ENCODE measurements at regions not wholly inside any gene's neighbourhood (a gene's known extent, or its start where the extent isn't known, plus 50 kb on each side); places are given as distances from the start of the nearest gene placed in this dataset.

DNA sequence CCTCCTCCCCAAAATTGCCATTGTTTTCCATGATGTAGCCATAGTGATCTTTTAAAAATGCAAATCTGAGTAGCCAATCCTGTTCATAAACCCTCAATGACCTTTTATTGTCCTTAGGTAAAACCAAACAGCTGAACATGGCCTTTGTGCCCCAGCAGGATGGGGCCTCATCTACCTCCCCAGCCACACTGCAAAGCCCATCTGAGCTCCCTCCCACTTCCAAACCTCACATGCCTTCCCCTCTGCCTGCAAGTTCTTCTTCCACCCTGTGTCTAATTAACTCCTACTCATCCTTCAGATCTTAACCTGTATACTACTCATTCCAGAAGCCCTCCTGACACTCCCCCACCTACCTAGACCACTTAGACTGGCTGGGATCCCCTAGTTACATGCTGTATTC, 178.8 kb upstream of the NPVF start:
- FAIRE-seq (no peak), DNase-seq (ENCODE audit: insufficient read length) (no peak)
- TF ChIP-seq POLR2AphosphoS5 (IDR thresholded peaks at IDR 0.05; ENCODE audit: low read depth, low read length) = no peak
- TF ChIP-seq POLR2A (IDR thresholded peaks at IDR 0.05; ENCODE audit: low read depth, low read length) = no peak
- no peak for TF ChIP-seq TAF1 (IDR thresholded peaks at IDR 0.05; ENCODE audit: borderline replicate concordance, low read depth, low read length)

DNA sequence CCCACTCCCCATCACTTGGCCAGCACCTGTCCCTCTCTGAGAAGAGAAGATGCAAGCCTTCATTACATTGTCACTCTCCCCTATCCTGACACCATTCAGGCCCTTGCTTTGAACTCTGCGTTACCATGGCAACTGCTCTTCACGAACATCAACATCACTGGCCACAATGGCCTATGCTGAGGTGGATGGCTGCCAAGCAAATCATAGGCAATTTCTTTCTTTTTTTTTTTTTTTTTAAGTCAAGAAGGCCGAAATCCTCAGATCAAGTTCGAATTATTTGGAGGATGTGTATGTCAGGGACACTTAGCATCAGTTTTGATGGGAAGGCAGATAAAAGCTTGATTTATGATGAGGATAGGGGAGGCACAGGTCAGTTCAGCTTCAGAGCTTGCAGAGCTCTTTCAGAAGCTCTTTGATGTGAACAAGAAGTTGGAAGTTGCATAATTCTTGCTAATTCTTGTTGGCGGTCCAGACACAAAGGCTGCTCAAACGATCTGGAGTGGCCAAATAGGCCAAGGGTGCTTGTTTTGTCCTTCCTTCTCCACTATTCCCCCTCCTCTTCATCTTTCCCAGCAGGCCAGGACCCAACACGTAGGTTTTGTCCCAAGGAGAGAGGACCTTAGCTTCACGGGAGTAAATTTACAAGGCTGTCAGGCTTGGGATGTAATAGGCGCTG, 179.9 kb upstream of the NPVF start:
- TF ChIP-seq POLR2AphosphoS5 (IDR thresholded peaks at IDR 0.05; ENCODE audit: low read depth, low read length) = no peak
- TF ChIP-seq TAF1 (IDR thresholded peaks at IDR 0.05; ENCODE audit: borderline replicate concordance, low read depth, low read length) = no peak
- FAIRE-seq (no peak), DNase-seq (ENCODE audit: insufficient read length) (no peak)

DNA sequence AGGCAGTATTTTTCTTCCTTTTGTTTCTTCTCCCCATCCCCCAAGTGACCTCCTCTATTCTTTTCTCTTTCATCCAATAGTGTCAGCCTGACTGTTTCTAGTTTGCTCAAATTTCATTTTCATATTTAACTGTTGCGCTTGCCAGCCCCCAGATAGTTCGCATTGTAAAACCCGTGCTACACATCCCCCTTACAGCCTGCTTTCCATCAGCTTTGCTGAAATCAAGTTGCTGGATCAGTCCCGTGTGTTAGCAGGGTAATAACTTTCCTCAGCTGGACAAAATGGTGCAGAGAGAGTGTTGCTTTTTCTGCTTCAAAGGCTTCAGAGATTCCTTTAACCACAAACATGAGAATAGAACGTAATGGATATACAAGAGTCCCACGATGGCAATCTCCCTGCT, 180.6 kb upstream of the NPVF start:
- TF ChIP-seq POLR2A (IDR thresholded peaks at IDR 0.05; ENCODE audit: low read depth, low read length) = no peak
- no peak for DNase-seq (ENCODE audit: insufficient read length)
- no peak for FAIRE-seq

DNA sequence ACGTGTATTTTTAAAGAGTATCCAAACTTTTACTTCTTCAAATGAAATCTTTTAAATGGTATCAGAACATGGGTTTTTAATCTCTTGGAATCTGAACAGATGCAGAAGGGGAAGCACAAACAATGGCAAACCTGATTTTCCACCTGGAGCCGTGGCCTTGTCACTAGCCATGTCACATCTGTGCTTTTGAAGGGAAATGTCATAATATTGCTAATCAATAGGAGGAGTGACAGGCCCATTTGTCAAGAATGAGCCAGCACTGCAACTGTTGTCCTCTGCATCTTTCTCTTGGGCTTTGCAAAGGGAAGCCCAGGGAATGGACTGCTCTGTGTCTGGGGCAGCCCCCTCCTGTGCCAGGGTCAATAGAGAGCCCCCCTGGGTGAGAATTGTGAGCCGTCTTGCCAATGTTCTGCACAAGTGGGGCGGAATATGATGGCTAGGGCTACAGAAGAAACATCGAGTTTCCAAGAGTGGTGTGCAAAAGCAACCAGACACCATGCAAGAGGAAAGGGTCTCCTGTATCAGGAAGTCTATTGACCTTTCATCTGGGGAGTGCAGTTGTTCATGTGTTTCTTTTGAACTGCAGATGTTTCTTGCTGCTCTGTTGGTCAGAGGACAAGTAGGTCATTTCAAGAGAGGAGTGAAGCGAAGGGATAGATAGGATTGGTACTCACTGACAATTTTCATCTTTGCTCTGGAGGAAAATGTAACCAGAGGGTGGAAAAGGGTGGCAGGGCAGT, 181.8 kb upstream of the NPVF start:
- no peak for FAIRE-seq
- DNase-seq (ENCODE audit: insufficient read length) = no peak
- TF ChIP-seq TAF1 (IDR thresholded peaks at IDR 0.05; ENCODE audit: borderline replicate concordance, low read depth, low read length) = no peak
- TF ChIP-seq POLR2A (IDR thresholded peaks at IDR 0.05; ENCODE audit: low read depth, low read length) = no peak
- TF ChIP-seq POLR2AphosphoS5 (IDR thresholded peaks at IDR 0.05; ENCODE audit: low read depth, low read length) = no peak

DNA sequence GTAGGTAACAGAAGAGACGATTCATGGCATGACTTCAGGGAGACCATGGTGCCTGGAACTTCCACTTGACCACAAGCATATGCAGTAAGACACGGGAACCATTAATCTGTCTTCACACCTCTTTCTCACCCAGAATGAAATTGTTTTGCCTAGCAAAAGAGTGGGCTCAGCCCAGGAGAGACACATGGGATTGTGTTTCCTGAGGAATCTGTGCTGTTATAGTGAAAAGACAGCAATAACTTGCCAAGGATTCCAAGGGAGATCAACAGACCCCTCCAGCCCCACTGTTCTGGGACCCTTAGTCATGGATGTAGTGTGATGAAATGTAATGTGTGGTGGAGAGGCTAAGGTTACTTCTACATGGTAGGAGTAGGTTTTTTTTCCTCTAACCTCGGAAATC, 192.5 kb upstream of the NPVF start:
- FAIRE-seq (no peak), DNase-seq (ENCODE audit: insufficient read length) (no peak)
- TF ChIP-seq POLR2AphosphoS5 (IDR thresholded peaks at IDR 0.05; ENCODE audit: low read depth, low read length) (no peak), POLR2A (IDR thresholded peaks at IDR 0.05; ENCODE audit: low read depth, low read length) (no peak), TAF1 (IDR thresholded peaks at IDR 0.05; ENCODE audit: borderline replicate concordance, low read depth, low read length) (no peak)

DNA sequence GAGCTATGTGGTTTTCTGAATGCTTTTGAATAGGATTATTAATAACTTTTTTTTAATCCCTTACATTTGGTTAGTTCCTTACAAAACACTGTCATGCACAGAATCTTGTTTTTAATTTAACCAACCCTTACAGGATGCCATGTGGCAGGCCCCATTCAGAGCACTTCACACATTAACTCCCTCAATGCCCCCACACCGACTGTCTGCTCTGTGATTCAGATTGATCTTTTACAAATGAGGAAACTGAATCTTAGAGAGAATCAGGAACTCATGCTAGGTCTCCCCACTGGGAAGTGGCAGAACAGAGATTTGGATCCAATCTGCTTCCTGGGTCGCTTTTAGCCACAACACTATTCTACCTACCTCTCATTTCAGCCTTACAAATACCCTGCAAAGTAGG, 195.8 kb upstream of the NPVF start:
- FAIRE-seq = no peak
- DNase-seq (ENCODE audit: insufficient read length) = no peak
- TF ChIP-seq TAF1 (IDR thresholded peaks at IDR 0.05; ENCODE audit: borderline replicate concordance, low read depth, low read length) (no peak), POLR2AphosphoS5 (IDR thresholded peaks at IDR 0.05; ENCODE audit: low read depth, low read length) (no peak)

DNA sequence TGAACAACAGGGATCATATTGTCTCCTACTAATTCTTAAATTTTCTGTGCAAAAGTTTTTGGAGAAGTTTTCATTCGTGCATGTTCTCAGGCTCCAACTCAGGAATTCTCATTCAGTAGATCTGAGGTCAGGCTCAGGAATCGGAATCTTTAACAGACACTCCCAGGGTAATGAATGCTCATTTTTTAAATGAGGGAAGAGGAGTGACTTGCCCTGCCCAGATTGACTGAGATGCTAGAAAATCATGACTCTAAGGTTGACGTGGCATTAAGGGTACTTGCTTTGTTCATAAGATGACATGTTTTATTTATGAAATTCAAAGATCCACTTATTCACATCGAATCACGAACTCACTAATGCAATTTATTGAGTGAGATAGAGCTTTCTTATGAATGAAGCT, 196.6 kb upstream of the NPVF start:
- FAIRE-seq (no peak), DNase-seq (ENCODE audit: insufficient read length) (no peak)
- TF ChIP-seq POLR2AphosphoS5 (IDR thresholded peaks at IDR 0.05; ENCODE audit: low read depth, low read length) (no peak), TAF1 (IDR thresholded peaks at IDR 0.05; ENCODE audit: borderline replicate concordance, low read depth, low read length) (no peak), POLR2A (IDR thresholded peaks at IDR 0.05; ENCODE audit: low read depth, low read length) (no peak)

DNA sequence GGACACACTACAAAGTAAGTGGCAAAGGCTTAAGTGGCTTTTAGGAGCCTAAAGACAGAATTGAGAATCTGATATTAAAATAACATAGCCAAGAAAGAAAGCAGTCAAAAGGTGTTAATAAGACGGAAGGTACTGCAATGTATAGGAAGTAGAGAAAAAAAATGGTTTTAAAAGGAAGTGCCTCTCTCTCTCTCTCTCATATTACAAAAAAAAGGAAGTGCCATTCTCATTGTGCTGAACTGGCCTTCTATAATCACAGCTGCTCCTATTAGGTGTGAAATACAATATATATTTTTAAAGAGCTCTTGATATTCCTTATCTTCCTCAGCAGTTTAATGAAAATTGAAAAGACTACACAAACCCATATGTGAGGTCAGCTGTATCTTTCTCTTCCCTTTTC, 199.4 kb upstream of the NPVF start:
- DNase-seq (ENCODE audit: insufficient read length) (no peak), FAIRE-seq (no peak)
- TF ChIP-seq POLR2A (IDR thresholded peaks at IDR 0.05; ENCODE audit: low read depth, low read length) (no peak), POLR2AphosphoS5 (IDR thresholded peaks at IDR 0.05; ENCODE audit: low read depth, low read length) (no peak), TAF1 (IDR thresholded peaks at IDR 0.05; ENCODE audit: borderline replicate concordance, low read depth, low read length) (no peak)

DNA sequence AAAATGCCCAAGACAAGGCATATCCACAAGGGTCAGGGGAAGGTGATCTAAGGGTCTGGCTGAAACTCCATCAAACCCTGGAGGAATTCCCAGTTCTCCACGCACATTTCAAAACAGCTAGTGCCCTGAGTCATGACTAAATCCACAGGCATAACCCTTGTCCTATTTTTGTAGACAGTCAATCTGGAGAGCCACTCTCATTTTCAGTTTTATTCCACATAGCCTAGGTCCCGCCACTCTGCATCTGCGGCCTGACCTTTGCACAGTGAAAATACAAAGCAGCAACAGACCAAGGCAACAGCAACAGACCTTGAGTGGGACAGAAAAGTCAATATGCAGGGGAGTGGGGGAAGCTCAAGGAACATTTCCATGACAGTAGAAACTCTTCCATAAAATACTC, 201.4 kb upstream of the NPVF start:
- FAIRE-seq = no peak
- DNase-seq (ENCODE audit: insufficient read length) = no peak
- TF ChIP-seq POLR2A (IDR thresholded peaks at IDR 0.05; ENCODE audit: low read depth, low read length) = no peak
- TF ChIP-seq POLR2AphosphoS5 (IDR thresholded peaks at IDR 0.05; ENCODE audit: low read depth, low read length) = no peak
- no peak for TF ChIP-seq TAF1 (IDR thresholded peaks at IDR 0.05; ENCODE audit: borderline replicate concordance, low read depth, low read length)

DNA sequence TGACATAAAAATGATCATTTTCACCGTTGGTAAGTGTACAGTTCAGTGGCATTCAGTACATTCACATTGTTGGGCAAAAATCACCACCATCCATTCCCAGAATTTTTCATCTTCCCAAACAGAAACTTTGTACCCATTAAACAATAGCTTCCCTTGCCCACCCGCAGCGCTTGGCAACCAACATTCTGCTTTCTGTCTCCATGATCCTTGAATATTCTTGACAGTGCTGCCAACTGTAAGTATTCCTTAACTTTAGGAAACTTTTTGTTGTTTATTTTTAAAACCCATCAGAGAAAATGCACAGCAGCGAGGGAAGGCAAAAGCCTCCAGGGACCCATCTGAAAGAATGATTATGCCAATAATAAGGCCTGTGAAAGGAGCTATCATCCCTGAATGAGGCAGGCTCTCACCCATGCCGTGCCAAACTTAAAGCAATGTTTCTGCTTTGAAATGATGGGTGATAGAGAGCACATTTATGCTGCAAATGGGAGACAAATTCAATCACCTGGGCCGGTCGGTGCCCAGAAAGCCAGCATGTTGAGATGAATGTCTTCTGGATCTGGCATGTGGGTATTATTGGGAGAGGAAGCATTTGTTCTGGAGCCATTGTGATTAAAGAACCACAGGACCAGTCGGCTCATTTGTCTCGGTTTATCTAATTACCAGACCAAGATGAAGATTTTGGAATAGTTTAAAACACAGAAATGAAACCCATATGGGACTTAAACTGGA, 202.1 kb upstream of the NPVF start:
- FAIRE-seq = no peak
- DNase-seq (ENCODE audit: insufficient read length) = no peak
- TF ChIP-seq POLR2AphosphoS5 (IDR thresholded peaks at IDR 0.05; ENCODE audit: low read depth, low read length) (no peak), TAF1 (IDR thresholded peaks at IDR 0.05; ENCODE audit: borderline replicate concordance, low read depth, low read length) (no peak), POLR2A (IDR thresholded peaks at IDR 0.05; ENCODE audit: low read depth, low read length) (no peak)

DNA sequence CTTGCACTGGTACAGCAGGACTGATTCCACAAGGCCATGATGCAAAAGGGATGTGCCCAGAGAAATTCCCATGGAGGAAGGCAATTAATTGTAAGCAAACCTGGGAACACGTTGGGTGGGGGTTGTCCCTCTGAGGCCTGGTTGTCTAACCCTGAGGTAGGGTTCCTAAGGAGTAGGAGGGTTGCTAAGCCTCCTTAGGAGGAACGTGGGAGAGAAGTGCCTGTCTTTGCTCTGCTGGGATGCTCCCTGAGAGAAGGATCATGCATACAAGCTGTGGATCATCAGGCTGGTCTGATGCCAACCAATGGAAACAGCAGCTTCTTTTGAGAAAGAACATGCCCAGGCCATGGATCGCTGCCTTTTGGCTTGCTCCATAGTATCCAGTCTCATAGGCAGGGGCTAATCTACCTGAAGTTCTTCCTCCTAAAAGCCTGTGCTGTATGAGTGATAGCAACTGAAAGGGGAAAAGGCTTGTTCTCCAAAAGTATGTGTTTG, 203.7 kb upstream of the NPVF start:
- DNase-seq (ENCODE audit: insufficient read length) (no peak), FAIRE-seq (no peak)
- TF ChIP-seq TAF1 (IDR thresholded peaks at IDR 0.05; ENCODE audit: borderline replicate concordance, low read depth, low read length) (no peak), POLR2AphosphoS5 (IDR thresholded peaks at IDR 0.05; ENCODE audit: low read depth, low read length) (no peak), POLR2A (IDR thresholded peaks at IDR 0.05; ENCODE audit: low read depth, low read length) (no peak)

DNA sequence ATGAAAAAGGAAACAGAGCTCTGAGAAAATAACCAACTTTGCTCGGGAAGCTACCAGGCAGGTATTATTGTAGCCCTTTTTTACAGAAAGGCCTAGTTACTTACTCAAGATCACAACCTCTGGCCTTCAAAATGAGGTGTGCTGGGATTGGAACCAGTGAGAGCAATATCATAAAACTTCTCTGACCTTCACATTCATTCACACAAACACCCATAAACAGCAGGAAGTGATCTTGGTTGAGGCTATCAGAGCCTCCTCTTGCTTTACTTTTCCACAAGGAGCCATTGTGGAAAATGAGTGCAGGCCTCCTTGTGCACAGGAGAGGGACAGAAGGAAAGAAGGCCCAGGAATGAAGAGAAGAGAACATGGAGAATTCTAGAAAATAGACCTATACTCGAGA, 204.5 kb upstream of the NPVF start:
- TF ChIP-seq POLR2A (IDR thresholded peaks at IDR 0.05; ENCODE audit: low read depth, low read length) = no peak
- TF ChIP-seq POLR2AphosphoS5 (IDR thresholded peaks at IDR 0.05; ENCODE audit: low read depth, low read length) = no peak
- TF ChIP-seq TAF1 (IDR thresholded peaks at IDR 0.05; ENCODE audit: borderline replicate concordance, low read depth, low read length) = no peak
- no peak for FAIRE-seq
- no peak for DNase-seq (ENCODE audit: insufficient read length)
